ENCODE measurements at regions not wholly inside any gene's neighbourhood (a gene's known extent, or its start where the extent isn't known, plus 50 kb on each side); places are given as distances from the start of the nearest gene placed in this dataset.

DNA sequence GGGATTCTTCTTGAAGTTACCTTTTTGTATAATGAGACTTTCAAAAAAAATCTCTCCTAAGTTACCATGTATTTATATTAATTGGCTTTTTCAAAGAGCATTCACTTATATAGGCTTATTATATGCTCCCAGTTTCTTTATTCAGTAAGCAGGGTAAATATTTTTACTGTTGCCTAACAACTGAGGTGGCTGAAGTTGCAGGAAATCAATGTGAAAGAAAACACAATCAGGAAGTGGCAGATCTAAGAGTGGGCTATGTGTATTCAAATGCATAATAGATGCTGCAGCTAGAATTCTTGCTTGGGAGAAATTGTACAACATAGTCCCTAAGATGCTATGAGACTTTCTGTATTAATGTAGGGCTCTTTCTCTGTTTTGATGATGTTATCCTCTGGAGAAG, 606.9 kb downstream of the NUF2 start:
- H3K27me3 ChIP-seq (ENCODE audit: insufficient read depth, poor library complexity, severe bottlenecking), result no peaks in the 10 kb centered on the region
- H3K27ac ChIP-seq (replicated peaks), result no peak overlapping the region
- no peak for TF ChIP-seq SPI1 (IDR thresholded peaks at IDR 0.05; ENCODE audit: borderline replicate concordance, low read depth)
- TF ChIP-seq, protein P1, sequence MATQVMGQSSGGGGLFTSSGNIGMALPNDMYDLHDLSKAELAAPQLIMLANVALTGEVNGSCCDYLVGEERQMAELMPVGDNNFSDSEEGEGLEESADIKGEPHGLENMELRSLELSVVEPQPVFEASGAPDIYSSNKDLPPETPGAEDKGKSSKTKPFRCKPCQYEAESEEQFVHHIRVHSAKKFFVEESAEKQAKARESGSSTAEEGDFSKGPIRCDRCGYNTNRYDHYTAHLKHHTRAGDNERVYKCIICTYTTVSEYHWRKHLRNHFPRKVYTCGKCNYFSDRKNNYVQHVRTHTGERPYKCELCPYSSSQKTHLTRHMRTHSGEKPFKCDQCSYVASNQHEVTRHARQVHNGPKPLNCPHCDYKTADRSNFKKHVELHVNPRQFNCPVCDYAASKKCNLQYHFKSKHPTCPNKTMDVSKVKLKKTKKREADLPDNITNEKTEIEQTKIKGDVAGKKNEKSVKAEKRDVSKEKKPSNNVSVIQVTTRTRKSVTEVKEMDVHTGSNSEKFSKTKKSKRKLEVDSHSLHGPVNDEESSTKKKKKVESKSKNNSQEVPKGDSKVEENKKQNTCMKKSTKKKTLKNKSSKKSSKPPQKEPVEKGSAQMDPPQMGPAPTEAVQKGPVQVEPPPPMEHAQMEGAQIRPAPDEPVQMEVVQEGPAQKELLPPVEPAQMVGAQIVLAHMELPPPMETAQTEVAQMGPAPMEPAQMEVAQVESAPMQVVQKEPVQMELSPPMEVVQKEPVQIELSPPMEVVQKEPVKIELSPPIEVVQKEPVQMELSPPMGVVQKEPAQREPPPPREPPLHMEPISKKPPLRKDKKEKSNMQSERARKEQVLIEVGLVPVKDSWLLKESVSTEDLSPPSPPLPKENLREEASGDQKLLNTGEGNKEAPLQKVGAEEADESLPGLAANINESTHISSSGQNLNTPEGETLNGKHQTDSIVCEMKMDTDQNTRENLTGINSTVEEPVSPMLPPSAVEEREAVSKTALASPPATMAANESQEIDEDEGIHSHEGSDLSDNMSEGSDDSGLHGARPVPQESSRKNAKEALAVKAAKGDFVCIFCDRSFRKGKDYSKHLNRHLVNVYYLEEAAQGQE (IDR thresholded peaks at IDR 0.05; ENCODE audit: insufficient replicate concordance, low read depth), result no peak
- TF ChIP-seq GABPA (IDR thresholded peaks at IDR 0.05; ENCODE audit: low read depth), result no peak
- TF ChIP-seq, protein P2, sequence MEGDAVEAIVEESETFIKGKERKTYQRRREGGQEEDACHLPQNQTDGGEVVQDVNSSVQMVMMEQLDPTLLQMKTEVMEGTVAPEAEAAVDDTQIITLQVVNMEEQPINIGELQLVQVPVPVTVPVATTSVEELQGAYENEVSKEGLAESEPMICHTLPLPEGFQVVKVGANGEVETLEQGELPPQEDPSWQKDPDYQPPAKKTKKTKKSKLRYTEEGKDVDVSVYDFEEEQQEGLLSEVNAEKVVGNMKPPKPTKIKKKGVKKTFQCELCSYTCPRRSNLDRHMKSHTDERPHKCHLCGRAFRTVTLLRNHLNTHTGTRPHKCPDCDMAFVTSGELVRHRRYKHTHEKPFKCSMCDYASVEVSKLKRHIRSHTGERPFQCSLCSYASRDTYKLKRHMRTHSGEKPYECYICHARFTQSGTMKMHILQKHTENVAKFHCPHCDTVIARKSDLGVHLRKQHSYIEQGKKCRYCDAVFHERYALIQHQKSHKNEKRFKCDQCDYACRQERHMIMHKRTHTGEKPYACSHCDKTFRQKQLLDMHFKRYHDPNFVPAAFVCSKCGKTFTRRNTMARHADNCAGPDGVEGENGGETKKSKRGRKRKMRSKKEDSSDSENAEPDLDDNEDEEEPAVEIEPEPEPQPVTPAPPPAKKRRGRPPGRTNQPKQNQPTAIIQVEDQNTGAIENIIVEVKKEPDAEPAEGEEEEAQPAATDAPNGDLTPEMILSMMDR (IDR thresholded peaks at IDR 0.05; ENCODE audit: insufficient read depth, low read length), result no peak
- no peak for TF ChIP-seq POLR2AphosphoS5 (IDR thresholded peaks at IDR 0.05; ENCODE audit: low read depth)
- DNase-seq (ENCODE audit: low read depth in 1 of 2, low spot score in 1 of 2), result no peak
- no peak overlapping the region for H3K4me3 ChIP-seq (replicated peaks; ENCODE audit: insufficient read depth, low read length)

DNA sequence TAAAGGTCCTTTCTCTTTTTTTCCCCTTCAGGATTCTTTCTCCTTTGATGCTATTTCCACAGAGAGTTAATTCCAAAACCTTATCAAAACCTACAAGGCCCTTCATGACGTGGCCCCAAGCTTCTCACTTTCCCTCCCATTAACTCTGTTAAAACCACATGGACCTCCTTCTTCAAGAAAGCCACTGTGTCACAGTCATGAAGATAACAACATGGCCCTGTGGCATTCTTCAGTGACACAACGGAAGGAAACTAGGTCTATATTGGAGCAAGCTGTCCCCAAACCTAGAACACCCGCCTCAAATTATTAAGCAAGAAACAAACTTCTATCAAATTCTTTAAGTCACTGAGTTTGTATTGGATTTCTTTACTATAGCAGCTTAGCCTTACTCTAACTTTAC, 611.1 kb downstream of the NUF2 start:
- DNase-seq (ENCODE audit: low read depth in 1 of 2, low spot score in 1 of 2), result no peak
- TF ChIP-seq, protein P2 (IDR thresholded peaks at IDR 0.05; ENCODE audit: insufficient read depth, low read length), result no peak
- TF ChIP-seq, protein P1 (IDR thresholded peaks at IDR 0.05; ENCODE audit: insufficient replicate concordance, low read depth), result no peak
- TF ChIP-seq GABPA (IDR thresholded peaks at IDR 0.05; ENCODE audit: low read depth) (no peak), POLR2AphosphoS5 (IDR thresholded peaks at IDR 0.05; ENCODE audit: low read depth) (no peak), SPI1 (IDR thresholded peaks at IDR 0.05; ENCODE audit: borderline replicate concordance, low read depth) (no peak)
- no peak overlapping the region for H3K4me3 ChIP-seq (replicated peaks; ENCODE audit: insufficient read depth, low read length)
- no peak overlapping the region for H3K27ac ChIP-seq (replicated peaks)
- no peaks in the 10 kb centered on the region for H3K27me3 ChIP-seq (ENCODE audit: insufficient read depth, poor library complexity, severe bottlenecking)

DNA sequence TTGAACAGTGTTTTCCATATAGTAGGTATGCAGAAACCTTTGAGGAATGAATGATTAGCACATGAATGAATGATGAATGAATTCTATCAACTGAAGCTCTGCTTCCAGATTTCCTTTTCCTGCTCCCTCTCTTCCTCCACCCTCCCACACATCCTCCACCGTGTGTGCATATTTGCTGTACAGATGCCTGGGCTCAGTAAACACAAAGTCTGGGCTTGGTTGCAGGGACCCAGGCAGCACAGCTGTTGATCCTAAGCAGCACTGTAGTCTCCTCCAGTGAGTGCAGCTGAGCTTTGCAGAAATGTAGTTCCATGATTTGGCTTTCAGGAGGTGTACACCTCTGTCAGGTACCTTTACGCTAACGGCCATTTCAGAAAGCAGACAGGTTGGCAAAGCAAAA, 611.7 kb downstream of the NUF2 start:
- no peak for TF ChIP-seq SPI1 (IDR thresholded peaks at IDR 0.05; ENCODE audit: borderline replicate concordance, low read depth)
- TF ChIP-seq, protein P2 (IDR thresholded peaks at IDR 0.05; ENCODE audit: insufficient read depth, low read length), result no peak
- TF ChIP-seq POLR2AphosphoS5 (IDR thresholded peaks at IDR 0.05; ENCODE audit: low read depth), result no peak
- TF ChIP-seq, protein P1 (IDR thresholded peaks at IDR 0.05; ENCODE audit: insufficient replicate concordance, low read depth), result no peak
- no peak overlapping the region for H3K4me3 ChIP-seq (replicated peaks; ENCODE audit: insufficient read depth, low read length)
- H3K27ac ChIP-seq (replicated peaks), result no peak overlapping the region
- no peaks in the 10 kb centered on the region for H3K27me3 ChIP-seq (ENCODE audit: insufficient read depth, poor library complexity, severe bottlenecking)
- DNase-seq (ENCODE audit: low read depth in 1 of 2, low spot score in 1 of 2), result no peak

Measured in HL-60 (cell line).